NT2/D1 (cell line): ENCODE measurements at regions not wholly inside any gene's neighbourhood (a gene's known extent, or its start where the extent isn't known, plus 50 kb on each side); places are given as distances from the start of the nearest gene placed in this dataset.

ENCODE experiments used
- SUZ12 ChIP-seq: IDR thresholded peaks from 2 replicates; pipeline ENCODE4 v1.6.1; 2011; ENCODE audit not compliant: insufficient read length, insufficient read depth; ENCODE audit errors: extremely low read depth
- YY1 ChIP-seq: IDR thresholded peaks from 2 replicates; pipeline ENCODE4 v1.6.1; 2011; ENCODE audit not compliant: insufficient read length, insufficient read depth
- ZNF274 ChIP-seq: IDR thresholded peaks from 2 replicates; pipeline ENCODE4 v1.6.1; 2011; ENCODE audit warnings: mild to moderate bottlenecking, low read depth, low read length

GRCh38 chr21:15355066-15355465 is 290.3 kb upstream of the NRIP1 start:
- TF ChIP-seq YY1 (no peak), ZNF274 (no peak), SUZ12 (no peak)
